ENCODE measurements at regions not wholly inside any gene's neighbourhood (a gene's known extent, or its start where the extent isn't known, plus 50 kb on each side); places are given as distances from the start of the nearest gene placed in this dataset.

DNA sequence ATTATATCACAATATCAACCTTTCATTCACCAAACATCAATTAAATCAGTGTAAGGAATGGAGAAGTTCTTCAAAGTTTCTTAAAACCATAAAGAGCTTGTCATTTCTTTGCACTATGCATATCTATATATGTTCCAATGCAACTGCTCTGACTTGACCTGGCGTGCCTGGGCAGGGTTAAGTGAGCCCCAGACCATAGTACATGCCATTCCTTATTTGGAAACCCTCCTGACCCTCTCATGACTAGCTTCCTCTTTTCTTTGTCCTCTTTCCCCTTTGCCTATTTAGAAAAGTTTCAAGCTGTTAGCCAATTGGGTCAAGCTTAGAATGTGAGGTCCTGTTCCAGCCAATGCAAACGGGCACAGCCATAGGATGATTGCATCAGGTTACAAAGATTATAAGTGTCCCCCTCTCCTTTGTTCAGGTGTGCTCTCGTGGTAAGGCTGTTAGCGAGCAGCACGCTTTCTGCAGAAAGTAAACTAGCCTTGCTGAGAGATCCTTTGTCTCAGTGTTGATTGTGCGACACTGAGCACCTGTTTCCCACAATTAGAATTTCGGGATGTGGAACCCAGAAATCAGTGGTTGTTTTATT is 78.2 kb upstream of the UXS1 start:
- Mint-ChIP-seq H3K4me3 (no peak overlapping the region), H3K27ac (peak overlapping the region in 1 of 3 experiments; percentile 70; a peak in 1 of 7 replicates), H3K27me3 (ENCODE audit: low read depth) (peaks cover 2% of the 10 kb centered on the region; the same call in 1 of the 2 replicates), H3K4me1 (peaks cover 0 to 4% of the 10 kb centered on the region in 2 experiments; a peak in 1 of 4 replicates), H3K36me3 (ENCODE audit: insufficient read depth in 1 of 3, low read depth in 3 of 3) (peaks cover 8 to 13% (median 9%) of the 10 kb centered on the region in 3 experiments; a peak in 6 of 7 replicates), H3K9me3 (peaks cover 12 to 20% of the 10 kb centered on the region in 2 experiments; a peak in 4 of 5 replicates)
- peak; percentile 71 for DNase-seq
- Histone ChIP-seq H4K8ac (replicated peaks; ENCODE audit: insufficient read length, low read depth, low read length) (no peak overlapping the region), H3K4ac (ENCODE audit: low read depth, low read length) (no peak overlapping the region), H3K14ac (ENCODE audit: insufficient read depth, low read length) (no peak overlapping the region), H3K23me2 (ENCODE audit: insufficient read length, low read depth, low read length, poor library complexity, severe bottlenecking) (no peaks in the 10 kb centered on the region), H4K20me1 (ENCODE audit: control insufficient read depth, insufficient read depth, insufficient read length) (no peaks in the 10 kb centered on the region), H4K5ac (ENCODE audit: insufficient read length, low read depth, low read length) (no peak overlapping the region), H2BK5ac (ENCODE audit: insufficient read length, low read length) (no peak overlapping the region), H2BK15ac (ENCODE audit: low read depth, low read length) (no peak overlapping the region), H2BK120ac (ENCODE audit: low read depth, low read length, poor library complexity, severe bottlenecking) (no peak overlapping the region), H3K23ac (ENCODE audit: insufficient read length, low read depth, low read length) (no peak overlapping the region), H2AFZ (ENCODE audit: low read length) (no peak overlapping the region), H3K18ac (ENCODE audit: insufficient read length, low read depth, low read length) (no peak overlapping the region), H2BK12ac (ENCODE audit: insufficient read length, low read depth, low read length) (no peak overlapping the region), H3K79me1 (ENCODE audit: insufficient read depth, low read depth, low read length, poor library complexity, severe bottlenecking) (no peaks in the 10 kb centered on the region), H2BK20ac (ENCODE audit: low read depth, low read length, poor library complexity, severe bottlenecking) (no peak overlapping the region), H3K27me3 (ENCODE audit: insufficient read depth, low read length) (no peaks in the 10 kb centered on the region), H3K56ac (ENCODE audit: insufficient read length, low read depth, low read length) (no peak overlapping the region), H3K9ac (ENCODE audit: extremely low read depth, insufficient read length, low read length) (no peak overlapping the region), H3K9me3 (ENCODE audit: control insufficient read depth, low read depth, low read length) (no peaks in the 10 kb centered on the region), H4K91ac (ENCODE audit: insufficient read length, low read depth, low read length) (no peak overlapping the region), H3T11ph (ENCODE audit: low read length) (no peak overlapping the region), H2AK5ac (ENCODE audit: insufficient read length, low read length) (no peak overlapping the region), H3K79me2 (ENCODE audit: insufficient read depth, low read length) (no peaks in the 10 kb centered on the region), H3K4me2 (ENCODE audit: insufficient read depth, insufficient read length, low read length) (no peak overlapping the region), H3K4me1 (ENCODE audit: insufficient read depth, low read length) (no peaks in the 10 kb centered on the region; the same call in 1 of the 2 replicates), H3K27ac (ENCODE audit: insufficient read length, low read depth, low read length) (peak overlapping the region; percentile 72)
- TF ChIP-seq, protein P1, sequence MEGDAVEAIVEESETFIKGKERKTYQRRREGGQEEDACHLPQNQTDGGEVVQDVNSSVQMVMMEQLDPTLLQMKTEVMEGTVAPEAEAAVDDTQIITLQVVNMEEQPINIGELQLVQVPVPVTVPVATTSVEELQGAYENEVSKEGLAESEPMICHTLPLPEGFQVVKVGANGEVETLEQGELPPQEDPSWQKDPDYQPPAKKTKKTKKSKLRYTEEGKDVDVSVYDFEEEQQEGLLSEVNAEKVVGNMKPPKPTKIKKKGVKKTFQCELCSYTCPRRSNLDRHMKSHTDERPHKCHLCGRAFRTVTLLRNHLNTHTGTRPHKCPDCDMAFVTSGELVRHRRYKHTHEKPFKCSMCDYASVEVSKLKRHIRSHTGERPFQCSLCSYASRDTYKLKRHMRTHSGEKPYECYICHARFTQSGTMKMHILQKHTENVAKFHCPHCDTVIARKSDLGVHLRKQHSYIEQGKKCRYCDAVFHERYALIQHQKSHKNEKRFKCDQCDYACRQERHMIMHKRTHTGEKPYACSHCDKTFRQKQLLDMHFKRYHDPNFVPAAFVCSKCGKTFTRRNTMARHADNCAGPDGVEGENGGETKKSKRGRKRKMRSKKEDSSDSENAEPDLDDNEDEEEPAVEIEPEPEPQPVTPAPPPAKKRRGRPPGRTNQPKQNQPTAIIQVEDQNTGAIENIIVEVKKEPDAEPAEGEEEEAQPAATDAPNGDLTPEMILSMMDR (conservative IDR thresholded peaks at IDR 0.05) = no peak
- no CpG with 5 or more reads among the region's 7 CpGs for WGBS (ENCODE audit: extremely low coverage, insufficient read length, low lambda C conversion rate)

Data from H9 (cell line).